ENCODE measurements at regions not wholly inside any gene's neighbourhood (a gene's known extent, or its start where the extent isn't known, plus 50 kb on each side); places are given as distances from the start of the nearest gene placed in this dataset.

- TF ChIP-seq CTCF (IDR thresholded peaks at IDR 0.05; ENCODE audit: extremely low read depth in 1 of 2, insufficient read depth in 1 of 2, low read depth in 1 of 2, low read length in 2 of 2) (no peak), POLR2AphosphoS5 (IDR thresholded peaks at IDR 0.05; ENCODE audit: insufficient read depth, low read depth, low read length) (no peak), JUN (IDR thresholded peaks at IDR 0.05; ENCODE audit: borderline replicate concordance, insufficient read depth, insufficient read length, low read depth) (no peak), EZH2 (IDR thresholded peaks at IDR 0.05; ENCODE audit: borderline replicate concordance, low read depth, low read length, severe bottlenecking) (no peak), MYC (IDR thresholded peaks at IDR 0.05; ENCODE audit: low read depth, low read length) (no peak)
These were observed 405.9 kb downstream of the ZSWIM6 start for GRCh38 chr5:61737964-61738340.
